HEK293 (cell line): ENCODE measurements at regions not wholly inside any gene's neighbourhood (a gene's known extent, or its start where the extent isn't known, plus 50 kb on each side); places are given as distances from the start of the nearest gene placed in this dataset.

Experiments
- CTCF ChIA-PET: fragments of 350-600 bp; formaldehyde crosslinking; extraction: SDS; loops from one replicate; lab custom pipeline; 2021; ENCODE audit warnings: antibody characterized with exemption; lab: Yijun Ruan, JAX
- POLR2A ChIA-PET: fragments of 300-600 bp; formaldehyde crosslinking; extraction: SDS; loops from one replicate; lab custom pipeline; 2020; ENCODE audit warnings: antibody characterized with exemption, inconsistent platforms; lab: Yijun Ruan, JAX
- H3K27ac ChIP-seq: fragments of 200-500 bp; sonication (Bioruptor generic); 2 replicates; pipeline ENCODE4 v1.5.1; 2014; ENCODE audit warnings: low read depth, low read length, control low read depth, inconsistent platforms; ENCODE audit errors: extremely low read depth
- H3K36me3 ChIP-seq, 2 experiments: fragments of 200-500 bp in 1 of 2; sonication (Bioruptor generic) in 1 of 2; 1 replicate in 1 of 2; 2 replicates in 1 of 2; pipeline ENCODE4 v1.5.1; 2014 to 2017; ENCODE audit warnings: inconsistent platforms in 2 of 2, low read length in 2 of 2; ENCODE audit not compliant: control insufficient read depth in 2 of 2, insufficient read depth in 1 of 2
- H3K4me1 ChIP-seq: fragments of 200-500 bp; sonication (Bioruptor generic); 2 replicates; pipeline ENCODE4 v1.5.1; 2014; ENCODE audit warnings: mild to moderate bottlenecking, low read length, inconsistent platforms; ENCODE audit not compliant: control insufficient read depth, insufficient read depth
- H3K4me3 ChIP-seq: 2 replicates; pipeline ENCODE4 v1.5.1; 2011; ENCODE audit warnings: low read depth, mild to moderate bottlenecking, control low read depth, low read length, moderate library complexity
- H3K9me3 ChIP-seq: fragments of 200-500 bp; sonication (Bioruptor generic); 2 replicates; pipeline ENCODE4 v1.5.1; 2014; ENCODE audit warnings: low read depth, low read length, inconsistent platforms; ENCODE audit not compliant: control insufficient read depth, insufficient read depth
- GLIS2 ChIP-seq: fragments of 450-650 bp; formaldehyde crosslinking; IDR thresholded peaks from 2 replicates; pipeline ENCODE4 v1.5.1; 2016; ENCODE audit warnings: missing biosample characterization, missing genetic modification characterization
- HOXA7 ChIP-seq: sonication (generic); formaldehyde crosslinking; IDR thresholded peaks from 2 replicates; pipeline ENCODE4 v1.8.1; 2022; ENCODE audit warnings: missing genetic modification reagents, borderline replicate concordance
- PRDM1 ChIP-seq: fragments of 450-650 bp; formaldehyde crosslinking; IDR thresholded peaks from 2 replicates; pipeline ENCODE4; 2016; ENCODE audit warnings: missing biosample characterization, missing genetic modification characterization
- REPIN1 ChIP-seq: fragments of 450-650 bp; formaldehyde crosslinking; IDR thresholded peaks from 2 replicates; pipeline ENCODE4 v1.5.1; 2017; ENCODE audit warnings: missing biosample characterization, missing genetic modification characterization, low read depth
- ZBTB6 ChIP-seq: fragments of 450-650 bp; formaldehyde crosslinking; IDR thresholded peaks from 2 replicates; pipeline ENCODE4 v1.5.1; 2017; ENCODE audit warnings: missing biosample characterization, missing genetic modification characterization
- ZNF146 ChIP-seq: fragments of 450-650 bp; formaldehyde crosslinking; IDR thresholded peaks from 2 replicates; pipeline ENCODE4 v1.5.1; 2016; ENCODE audit warnings: missing biosample characterization, missing genetic modification characterization
- ZNF169 ChIP-seq: fragments of 450-650 bp; formaldehyde crosslinking; IDR thresholded peaks from 2 replicates; pipeline ENCODE4 v1.5.1; 2016; ENCODE audit warnings: missing biosample characterization, missing genetic modification characterization
- ZNF274 ChIP-seq, 2 experiments: fragments of 200-500 bp in 1 of 2; fragments of 450-650 bp in 1 of 2; sonication (Bioruptor generic) in 1 of 2; formaldehyde crosslinking in 1 of 2; IDR thresholded peaks; 2 replicates each; pipeline versions ENCODE4 v1.5.1 to v1.6.1; 2014 to 2016; ENCODE audit warnings: borderline replicate concordance in 1 of 2, inconsistent platforms in 1 of 2, low read length in 1 of 2, missing biosample characterization in 1 of 2, missing genetic modification characterization in 1 of 2
- ZNF37A ChIP-seq: fragments of 450-650 bp; IDR thresholded peaks from 2 replicates; pipeline ENCODE4 v1.5.1; 2018; ENCODE audit warnings: missing biosample characterization, missing genetic modification characterization
- ZNF548 ChIP-seq: fragments of 450-650 bp; formaldehyde crosslinking; IDR thresholded peaks from 2 replicates; pipeline ENCODE4 v1.5.1; 2016; ENCODE audit warnings: missing biosample characterization, missing genetic modification characterization
- ZNF549 ChIP-seq: fragments of 450-650 bp; IDR thresholded peaks from 2 replicates; pipeline ENCODE4 v1.5.1; 2018; ENCODE audit warnings: missing biosample characterization, missing genetic modification characterization, mild to moderate bottlenecking, inconsistent platforms, moderate library complexity
- ZNF571 ChIP-seq: fragments of 450-650 bp; formaldehyde crosslinking; IDR thresholded peaks from 2 replicates; pipeline ENCODE4 v1.5.0; 2017; ENCODE audit warnings: missing biosample characterization, missing genetic modification characterization
- ZNF623 ChIP-seq: fragments of 450-650 bp; formaldehyde crosslinking; IDR thresholded peaks from 2 replicates; pipeline ENCODE4 v1.5.1; 2016; ENCODE audit warnings: missing biosample characterization, missing genetic modification characterization
- ZNF658 ChIP-seq: fragments of 450-650 bp; formaldehyde crosslinking; IDR thresholded peaks from 2 replicates; pipeline ENCODE4; 2016; ENCODE audit warnings: missing biosample characterization, missing genetic modification characterization
- ZNF677 ChIP-seq: fragments of 450-650 bp; IDR thresholded peaks from 2 replicates; pipeline ENCODE4 v1.5.0; 2018; ENCODE audit warnings: missing biosample characterization, mild to moderate bottlenecking, missing genetic modification characterization, moderate library complexity
- ZNF785 ChIP-seq: fragments of 450-650 bp; formaldehyde crosslinking; IDR thresholded peaks from 2 replicates; pipeline ENCODE4 v1.5.1; 2016; ENCODE audit warnings: missing biosample characterization, missing genetic modification characterization
- ZNF843 ChIP-seq: fragments of 450-650 bp; formaldehyde crosslinking; IDR thresholded peaks from 2 replicates; pipeline ENCODE4 v1.5.1; 2016; ENCODE audit warnings: missing biosample characterization, missing genetic modification characterization
- TF ChIP-seq, protein P1 (sequence below): fragments of 450-650 bp; formaldehyde crosslinking; IDR thresholded peaks from 2 replicates; pipeline ENCODE4 v1.5.1; 2016; ENCODE audit warnings: missing biosample characterization, missing genetic modification characterization
- TF ChIP-seq, protein P2 (sequence below): fragments of 450-650 bp; IDR thresholded peaks from 2 replicates; pipeline ENCODE4 v1.5.1; 2018; ENCODE audit warnings: missing biosample characterization, mild to moderate bottlenecking, missing genetic modification characterization
- TF ChIP-seq, protein P3 (sequence below): fragments of 450-650 bp; formaldehyde crosslinking; IDR thresholded peaks from 2 replicates; pipeline ENCODE4 v1.5.1; 2016; ENCODE audit warnings: missing biosample characterization, missing genetic modification characterization

DNA sequence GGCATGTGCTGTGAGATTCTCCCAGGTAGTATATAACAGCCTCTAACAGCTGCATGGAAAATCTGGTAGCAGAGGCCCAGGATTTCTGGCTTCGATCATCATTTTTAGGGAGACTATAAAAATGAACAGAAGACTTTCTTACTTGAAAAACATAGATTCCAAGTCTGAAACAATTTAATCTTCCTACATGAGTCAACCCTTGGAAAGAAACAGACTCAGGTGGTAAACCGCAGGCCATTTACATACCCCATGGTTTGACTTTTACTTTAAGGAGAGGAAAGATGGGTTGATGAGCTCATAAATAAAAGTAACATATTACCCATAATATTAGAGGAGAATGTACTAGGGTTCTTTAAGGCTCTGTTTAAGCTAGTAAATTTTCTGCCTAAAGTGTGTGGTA lies 121.6 kb downstream of the CYSLTR2 start (continued):
- TF ChIP-seq ZNF658 (tag by site-specific recombination) = no peak
- TF ChIP-seq ZNF37A (tag by site-specific recombination) = no peak
- no peak for TF ChIP-seq ZNF677 (tag by site-specific recombination)
- no peak for TF ChIP-seq ZNF274 (IDR thresholded peaks at IDR 0.05; ENCODE audit: low read length)
- no peak for TF ChIP-seq ZNF274 (tag by site-specific recombination; IDR thresholded peaks at IDR 0.05; ENCODE audit: borderline replicate concordance)
- no peak for TF ChIP-seq ZBTB6 (tag by site-specific recombination)
- TF ChIP-seq ZNF549 (tag by site-specific recombination) = no peak
- no peak for TF ChIP-seq ZNF571 (tag by site-specific recombination)
- TF ChIP-seq GLIS2 (tag by site-specific recombination) = no peak

DNA sequence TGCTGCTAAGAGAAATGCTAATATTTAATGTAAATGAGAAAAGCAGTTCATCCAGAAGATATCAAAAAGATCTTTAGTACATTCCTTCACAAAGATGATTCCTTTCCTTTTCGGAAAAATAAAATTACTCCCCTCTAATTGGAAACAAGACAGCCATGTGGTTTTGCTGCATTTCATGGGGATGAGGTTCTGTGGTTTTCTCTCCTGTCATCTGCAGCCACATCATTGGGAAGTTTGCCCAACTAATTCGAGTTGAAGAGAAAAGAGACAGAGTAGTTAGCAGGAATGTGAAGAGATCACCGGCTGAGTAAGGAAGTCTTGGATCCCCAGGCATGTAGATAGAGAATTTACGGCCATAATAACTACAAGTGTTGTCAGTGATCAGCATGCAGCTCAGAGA lies 122.1 kb downstream of the CYSLTR2 start:
- Histone ChIP-seq H3K36me3 (no peaks in the 10 kb centered on the region), H3K4me1 (no peaks in the 10 kb centered on the region), H3K9me3 (no peaks in the 10 kb centered on the region; the same call in 1 of the 2 replicates), H3K4me3 (no peak overlapping the region), H3K27ac (no peak overlapping the region)
- ChIA-PET CTCF (no interaction called here), POLR2A (no interaction called here)
- TF ChIP-seq ZNF843 = no peak
- TF ChIP-seq, protein P1, sequence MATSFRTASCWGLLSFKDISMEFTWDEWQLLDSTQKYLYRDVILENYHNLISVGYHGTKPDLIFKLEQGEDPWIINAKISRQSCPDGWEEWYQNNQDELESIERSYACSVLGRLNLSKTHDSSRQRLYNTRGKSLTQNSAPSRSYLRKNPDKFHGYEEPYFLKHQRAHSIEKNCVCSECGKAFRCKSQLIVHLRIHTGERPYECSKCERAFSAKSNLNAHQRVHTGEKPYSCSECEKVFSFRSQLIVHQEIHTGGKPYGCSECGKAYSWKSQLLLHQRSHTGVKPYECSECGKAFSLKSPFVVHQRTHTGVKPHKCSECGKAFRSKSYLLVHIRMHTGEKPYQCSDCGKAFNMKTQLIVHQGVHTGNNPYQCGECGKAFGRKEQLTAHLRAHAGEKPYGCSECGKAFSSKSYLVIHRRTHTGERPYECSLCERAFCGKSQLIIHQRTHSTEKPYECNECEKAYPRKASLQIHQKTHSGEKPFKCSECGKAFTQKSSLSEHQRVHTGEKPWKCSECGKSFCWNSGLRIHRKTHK (tag by site-specific recombination) = no peak
- no peak for TF ChIP-seq ZNF548 (tag by site-specific recombination)
- TF ChIP-seq REPIN1 = no peak
- TF ChIP-seq ZNF169 = no peak

DNA sequence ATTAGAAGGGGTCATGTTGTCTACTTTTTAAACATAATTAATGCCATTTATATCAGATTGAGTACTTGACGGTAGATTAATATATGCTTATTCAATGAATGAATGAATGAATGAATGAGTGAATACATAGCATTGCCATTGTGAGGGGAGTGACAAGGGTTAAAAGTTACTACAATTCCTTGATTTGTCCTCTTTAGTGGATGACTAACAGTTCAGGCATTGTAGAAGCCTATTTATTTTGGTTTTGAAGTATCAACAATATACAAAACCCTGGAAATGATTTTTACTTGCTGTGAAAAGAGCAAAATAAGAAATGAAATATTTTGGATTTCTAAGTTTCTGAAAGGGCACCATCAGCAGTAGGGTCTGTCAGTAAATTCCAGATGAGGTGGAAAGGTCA lies 122.7 kb downstream of the CYSLTR2 start:
- no peaks in the 10 kb centered on the region for H3K4me1 ChIP-seq
- ChIA-PET POLR2A (no interaction called here), CTCF (no interaction called here)
- no peaks in the 10 kb centered on the region; the same call in 1 of the 2 replicates for H3K9me3 ChIP-seq
- no peaks in the 10 kb centered on the region for H3K36me3 ChIP-seq
- H3K4me3 ChIP-seq = no peak overlapping the region
- H3K27ac ChIP-seq = no peak overlapping the region
- TF ChIP-seq ZNF785 (tag by site-specific recombination) (no peak), PRDM1 (no peak), ZNF146 (no peak), HOXA7 (CRISPR knock-in tag) (no peak), ZNF623 (tag by site-specific recombination) (no peak)
- TF ChIP-seq, protein P2, sequence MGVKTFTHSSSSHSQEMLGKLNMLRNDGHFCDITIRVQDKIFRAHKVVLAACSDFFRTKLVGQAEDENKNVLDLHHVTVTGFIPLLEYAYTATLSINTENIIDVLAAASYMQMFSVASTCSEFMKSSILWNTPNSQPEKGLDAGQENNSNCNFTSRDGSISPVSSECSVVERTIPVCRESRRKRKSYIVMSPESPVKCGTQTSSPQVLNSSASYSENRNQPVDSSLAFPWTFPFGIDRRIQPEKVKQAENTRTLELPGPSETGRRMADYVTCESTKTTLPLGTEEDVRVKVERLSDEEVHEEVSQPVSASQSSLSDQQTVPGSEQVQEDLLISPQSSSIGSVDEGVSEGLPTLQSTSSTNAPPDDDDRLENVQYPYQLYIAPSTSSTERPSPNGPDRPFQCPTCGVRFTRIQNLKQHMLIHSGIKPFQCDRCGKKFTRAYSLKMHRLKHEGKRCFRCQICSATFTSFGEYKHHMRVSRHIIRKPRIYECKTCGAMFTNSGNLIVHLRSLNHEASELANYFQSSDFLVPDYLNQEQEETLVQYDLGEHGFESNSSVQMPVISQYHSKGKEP (tag by site-specific recombination) = no peak
- TF ChIP-seq, protein P3, sequence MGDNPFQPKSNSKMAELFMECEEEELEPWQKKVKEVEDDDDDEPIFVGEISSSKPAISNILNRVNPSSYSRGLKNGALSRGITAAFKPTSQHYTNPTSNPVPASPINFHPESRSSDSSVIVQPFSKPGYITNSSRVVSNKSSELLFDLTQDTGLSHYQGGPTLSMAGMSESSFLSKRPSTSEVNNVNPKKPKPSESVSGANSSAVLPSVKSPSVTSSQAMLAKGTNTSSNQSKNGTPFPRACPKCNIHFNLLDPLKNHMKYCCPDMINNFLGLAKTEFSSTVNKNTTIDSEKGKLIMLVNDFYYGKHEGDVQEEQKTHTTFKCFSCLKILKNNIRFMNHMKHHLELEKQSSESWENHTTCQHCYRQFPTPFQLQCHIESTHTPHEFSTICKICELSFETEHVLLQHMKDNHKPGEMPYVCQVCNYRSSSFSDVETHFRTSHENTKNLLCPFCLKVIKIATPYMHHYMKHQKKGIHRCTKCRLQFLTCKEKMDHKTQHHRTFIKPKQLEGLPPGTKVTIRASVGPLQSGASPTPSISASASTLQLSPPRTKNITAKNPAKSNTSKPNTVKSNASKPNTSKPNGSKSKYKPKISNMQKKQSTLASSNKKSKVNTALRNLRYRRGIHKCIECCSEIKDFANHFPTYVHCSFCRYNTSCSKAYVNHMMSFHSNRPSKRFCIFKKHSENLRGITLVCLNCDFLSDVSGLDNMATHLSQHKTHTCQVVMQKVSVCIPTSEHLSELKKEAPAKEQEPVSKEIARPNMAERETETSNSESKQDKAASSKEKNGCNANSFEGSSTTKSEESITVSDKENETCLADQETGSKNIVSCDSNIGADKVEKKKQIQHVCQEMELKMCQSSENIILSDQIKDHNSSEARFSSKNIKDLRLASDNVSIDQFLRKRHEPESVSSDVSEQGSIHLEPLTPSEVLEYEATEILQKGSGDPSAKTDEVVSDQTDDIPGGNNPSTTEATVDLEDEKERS = no peak
- TF ChIP-seq, all 188 proteins: peak for 0
